PC-3 (cell line): ENCODE measurements at regions not wholly inside any gene's neighbourhood (a gene's known extent, or its start where the extent isn't known, plus 50 kb on each side); places are given as distances from the start of the nearest gene placed in this dataset.

Experiments used
- ATAC-seq: fragments of 200-7000 bp; cut with Tn5 transposase; 2 replicates; pipeline ENCODE4 v1.9.1; 2020; ENCODE audit warnings: mild to moderate bottlenecking, moderate library complexity
- BruUV-seq: library from RNA; stranded (reverse); fragments of 400-500 nt; replicated peaks from 2 replicates; lab custom pipeline; 2021; lab: Mats Ljungman, UMichigan
- CTCF ChIA-PET: fragments of 300-600 bp; sonication (Branson Sonifier 250); formaldehyde crosslinking; loops from one replicate; lab custom pipeline; 2022; ENCODE audit warnings: antibody characterized with exemption; lab: Charles Lee
- POLR2A ChIA-PET: fragments of 300-600 bp; sonication (Branson Sonifier 250); formaldehyde crosslinking; loops from one replicate; lab custom pipeline; 2022; ENCODE audit warnings: antibody characterized with exemption; ENCODE audit not compliant: unreplicated experiment; lab: Charles Lee
- DNase-seq: peaks from one replicate; pipeline ENCODE4 v3.0.0-alpha.2; 2015
- H2AFZ ChIP-seq: fragments of 300-600 bp; sonication (generic); 2 replicates; pipeline ENCODE4 v1.6.0; 2016; ENCODE audit warnings: antibody characterized with exemption, low read length
- H3F3A ChIP-seq: fragments of 300-600 bp; sonication (generic); one replicate; pipeline ENCODE4 v1.6.0; 2017; ENCODE audit warnings: antibody characterized with exemption, low read length, control low read depth, mild to moderate bottlenecking; ENCODE audit not compliant: unreplicated experiment
- H3K27ac ChIP-seq: fragments of 300-600 bp; sonication (generic); 2 replicates; pipeline ENCODE4 v1.5.1; 2016; ENCODE audit warnings: mild to moderate bottlenecking, low read length
- H3K27me3 ChIP-seq: fragments of 300-600 bp; sonication (generic); 2 replicates; pipeline ENCODE4 v1.6.1; 2016; ENCODE audit warnings: low read length, mixed read lengths
- H3K36me3 ChIP-seq: fragments of 300-600 bp; sonication (generic); 2 replicates; pipeline ENCODE4 v1.6.1; 2016; ENCODE audit warnings: low read depth, mixed run types, low read length, mixed read lengths
- H3K4me1 ChIP-seq: fragments of 300-600 bp; sonication (generic); 2 replicates; pipeline ENCODE4 v1.5.1; 2016; ENCODE audit warnings: low read length; ENCODE audit not compliant: insufficient read depth
- H3K4me2 ChIP-seq: fragments of 300-600 bp; sonication (generic); 2 replicates; pipeline ENCODE4 v1.6.0; 2016; ENCODE audit warnings: low read length
- H3K4me3 ChIP-seq: fragments of 300-600 bp; sonication (generic); 2 replicates; pipeline ENCODE4 v1.5.1; 2016; ENCODE audit warnings: mild to moderate bottlenecking, low read length, mixed read lengths
- H3K79me2 ChIP-seq: fragments of 300-600 bp; sonication (generic); 2 replicates; pipeline ENCODE4 v1.6.1; 2017; ENCODE audit warnings: low read length, mixed read lengths
- H3K9ac ChIP-seq: fragments of 300-600 bp; sonication (generic); 2 replicates; pipeline ENCODE4 v1.6.0; 2016; ENCODE audit warnings: mild to moderate bottlenecking, low read length
- H3K9me2 ChIP-seq: fragments of 300-600 bp; sonication (generic); replicated peaks from 2 replicates; pipeline ENCODE4 v1.6.1; 2016; ENCODE audit warnings: mixed run types, low read length, mixed read lengths
- H3K9me3 ChIP-seq: fragments of 300-600 bp; sonication (generic); 2 replicates; pipeline ENCODE4 v1.6.1; 2016; ENCODE audit warnings: low read length, mixed read lengths
- H4K20me1 ChIP-seq: fragments of 300-600 bp; sonication (generic); 2 replicates; pipeline ENCODE4 v1.6.1; 2016; ENCODE audit warnings: low read length, mixed read lengths
- CTCF ChIP-seq: fragments of 300-600 bp; sonication (generic); conservative IDR thresholded peaks from 2 replicates; pipeline ENCODE4 v1.5.1; 2017; ENCODE audit warnings: antibody characterized with exemption, low read depth, mild to moderate bottlenecking, low read length
- EZH2 ChIP-seq: fragments of 300-600 bp; sonication (generic); IDR thresholded peaks from one replicate; pipeline ENCODE4 v1.6.1; 2017; ENCODE audit warnings: antibody characterized with exemption, mild to moderate bottlenecking, low read length; ENCODE audit not compliant: unreplicated experiment
- EZH2phosphoT487 ChIP-seq: fragments of 300-600 bp; sonication (generic); IDR thresholded peaks from 2 replicates; pipeline ENCODE4 v1.6.1; 2018; ENCODE audit warnings: mild to moderate bottlenecking, antibody characterized with exemption, low read length, borderline replicate concordance
- intact Hi-C: fragments of 100-400 bp; cut with micrococcal nuclease; formaldehyde crosslinking; loops from 2 replicates; pipeline ENCODE4 v1.9.0; 2023

GRCh38 chr4:179415847-179416223, 1973.6 kb upstream of the AGA start:
- Histone ChIP-seq H3K27ac (peak overlapping the region; percentile 53; the same call in 1 of the 2 replicates), H3K36me3 (no peaks in the 10 kb centered on the region), H3K4me2 (peak overlapping the region; percentile 40; the same call in 1 of the 2 replicates), H3K9me3 (no peaks in the 10 kb centered on the region), H3K79me2 (no peaks in the 10 kb centered on the region), H2AFZ (no peak overlapping the region), H3F3A (no peaks in the 10 kb centered on the region), H4K20me1 (no peaks in the 10 kb centered on the region), H3K4me3 (no peak overlapping the region), H3K4me1 (peaks cover 5% of the 10 kb centered on the region), H3K9ac (no peak overlapping the region), H3K9me2 (no peaks in the 10 kb centered on the region), H3K27me3 (no peaks in the 10 kb centered on the region)
- ChIA-PET CTCF (no interaction called here), POLR2A (no interaction called here)
- intact Hi-C loops: no loop called here
- DNase-seq (peak; percentile 52), ATAC-seq (peak; percentile 78)
- no peak for TF ChIP-seq EZH2phosphoT487
- no peak for TF ChIP-seq EZH2
- TF ChIP-seq CTCF: no peak
- BruUV-seq: no TSS peak

GRCh38 chr4:179417357-179417756, 1975.1 kb upstream of the AGA start:
- ATAC-seq (no peak), DNase-seq (no peak)
- intact Hi-C loops: no loop called here
- no peaks in the 10 kb centered on the region for H3K27me3 ChIP-seq
- peaks cover 5% of the 10 kb centered on the region for H3K4me1 ChIP-seq
- no TSS peak for BruUV-seq
- H3K9me3 ChIP-seq: no peaks in the 10 kb centered on the region
- ChIA-PET CTCF (no interaction called here), POLR2A (no interaction called here)
- no peak overlapping the region for H3K4me2 ChIP-seq
- no peaks in the 10 kb centered on the region for H3K79me2 ChIP-seq
- H3K9me2 ChIP-seq: no peaks in the 10 kb centered on the region
- no peaks in the 10 kb centered on the region for H3F3A ChIP-seq
- H3K4me3 ChIP-seq: no peak overlapping the region
- H4K20me1 ChIP-seq: no peaks in the 10 kb centered on the region
- no peak overlapping the region for H2AFZ ChIP-seq
- no peak overlapping the region for H3K9ac ChIP-seq
- no peaks in the 10 kb centered on the region for H3K36me3 ChIP-seq
- no peak for TF ChIP-seq EZH2
- TF ChIP-seq CTCF: no peak
- TF ChIP-seq EZH2phosphoT487: no peak
- no peak overlapping the region for H3K27ac ChIP-seq

DNA sequence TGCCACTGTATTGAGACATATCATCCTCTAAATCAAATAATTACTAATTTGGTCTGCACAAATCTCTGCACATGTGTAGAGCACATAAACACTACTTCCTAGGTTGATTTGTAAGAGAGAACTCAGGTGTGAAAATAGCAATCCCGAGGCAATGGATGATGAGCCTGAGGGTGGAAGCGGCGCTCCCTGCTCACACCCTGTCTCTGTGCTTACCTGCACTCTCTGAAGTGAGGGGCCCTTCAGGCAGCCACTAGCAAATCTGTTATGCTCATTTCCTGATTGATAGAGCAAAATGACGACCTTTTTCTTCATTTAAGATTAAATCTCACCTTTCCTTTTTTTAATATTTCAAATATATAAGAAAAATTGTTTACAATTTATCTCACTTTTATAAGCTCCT, 1995.7 kb upstream of the AGA start:
- CTCF ChIA-PET: no interaction called here
- H3F3A ChIP-seq: no peaks in the 10 kb centered on the region
- no peak overlapping the region for H2AFZ ChIP-seq
- POLR2A ChIA-PET: no interaction called here
- H3K27me3 ChIP-seq: no peaks in the 10 kb centered on the region
- TF ChIP-seq EZH2 (no peak), CTCF (no peak), EZH2phosphoT487 (no peak)
- DNase-seq: no peak
- no peak overlapping the region for H3K27ac ChIP-seq
- H3K9me3 ChIP-seq: no peaks in the 10 kb centered on the region
- H3K4me1 ChIP-seq: no peaks in the 10 kb centered on the region
- H3K4me3 ChIP-seq: no peak overlapping the region
- H3K9ac ChIP-seq: no peak overlapping the region
- no peaks in the 10 kb centered on the region for H3K9me2 ChIP-seq
- H3K4me2 ChIP-seq: no peak overlapping the region
- H4K20me1 ChIP-seq: no peaks in the 10 kb centered on the region
- no peaks in the 10 kb centered on the region for H3K36me3 ChIP-seq
- no peak for ATAC-seq
- BruUV-seq: no TSS peak
- intact Hi-C loops: no loop called here
- H3K79me2 ChIP-seq: no peaks in the 10 kb centered on the region
